HCT116 (cell line): ENCODE measurements at regions not wholly inside any gene's neighbourhood (a gene's known extent, or its start where the extent isn't known, plus 50 kb on each side); places are given as distances from the start of the nearest gene placed in this dataset.

Source experiments
- ATAC-seq: fragments of 200-7000 bp; cut with Tn5 transposase; 2 replicates; pipeline ENCODE4 v1.9.1; 2020; ENCODE audit warnings: mild to moderate bottlenecking, moderate library complexity
- BruUV-seq: library from RNA; stranded (reverse); fragments of 400-500 nt; replicated peaks from 2 replicates; lab custom pipeline; 2021; lab: Mats Ljungman, UMichigan
- CTCF ChIA-PET: fragments of 300-600 bp; sonication (Branson Sonifier 250); formaldehyde crosslinking; loops from one replicate; lab custom pipeline; 2021; ENCODE audit warnings: antibody characterized with exemption; lab: Charles Lee
- POLR2A ChIA-PET: fragments of 300-600, 350-600 bp; sonication (Branson Sonifier 250); formaldehyde crosslinking; loops from one replicate; lab custom pipeline; 2021; ENCODE audit warnings: antibody characterized with exemption; lab: Charles Lee
- RAD21 ChIA-PET, 2 experiments: fragments of 300-600 bp; sonication (Branson Sonifier 250); formaldehyde crosslinking; loops; one replicate each; lab custom pipeline; 2023; ENCODE audit warnings: low total read pairs in 2 of 2; ENCODE audit not compliant: uncharacterized antibody in 2 of 2, unreplicated experiment in 2 of 2, low non-redundant PET in 1 of 2; lab: Charles Lee
- DNase-seq: peaks from one replicate; pipeline ENCODE4 v3.0.0-alpha.2; 2010; ENCODE audit warnings: low read depth, low spot score
- H2AFZ ChIP-seq: fragments of 200-600 bp; shearing (Covaris generic), sonication (generic); 2 replicates; pipeline ENCODE4 v1.6.1; 2017; ENCODE audit warnings: low read depth, mixed run types, mixed read lengths, antibody characterized with exemption, low read length; ENCODE audit not compliant: poor library complexity, severe bottlenecking
- H3K27ac ChIP-seq: 2 replicates; pipeline ENCODE4 v1.5.1; 2012; ENCODE audit warnings: low read depth, low read length
- H3K27me3 ChIP-seq: fragments of 200-600 bp; sonication (generic); 2 replicates; pipeline ENCODE4 v1.6.1; 2016; ENCODE audit warnings: mixed run types, low read length, mixed read lengths; ENCODE audit not compliant: insufficient read depth
- H3K36me3 ChIP-seq, 2 experiments: fragments of 200-500 bp in 1 of 2; fragments of 200-600 bp in 1 of 2; sonication (Bioruptor generic) in 1 of 2; sonication (generic) in 1 of 2; 2 replicates each; pipeline versions ENCODE4 v1.5.1 to v1.6.1; 2014 to 2016; ENCODE audit warnings: low read length in 2 of 2, inconsistent platforms in 1 of 2, mixed read lengths in 1 of 2, mixed run types in 1 of 2; ENCODE audit not compliant: insufficient read depth in 2 of 2, control insufficient read depth in 1 of 2
- H3K4me1 ChIP-seq, 2 experiments: fragments of 200-600 bp in 1 of 2; sonication (generic) in 1 of 2; 2 replicates each; pipeline versions ENCODE4 v1.5.1 to v1.6.1; 2012 to 2017; ENCODE audit warnings: low read length in 2 of 2, inconsistent platforms in 1 of 2, mild to moderate bottlenecking in 1 of 2, mixed read lengths in 1 of 2, mixed run types in 1 of 2, moderate library complexity in 1 of 2; ENCODE audit not compliant: insufficient read depth in 2 of 2, control insufficient read depth in 1 of 2
- H3K4me2 ChIP-seq: fragments of 200-600 bp; sonication (generic); 2 replicates; pipeline ENCODE4 v1.6.1; 2017; ENCODE audit warnings: mixed run types, low read length, mixed read lengths
- H3K4me3 ChIP-seq, 2 experiments: fragments of 200-600 bp in 1 of 2; sonication (generic) in 1 of 2; replicated peaks in 1 of 2; 2 replicates each; pipeline ENCODE4 v1.5.1; 2011 to 2016; ENCODE audit warnings: low read length in 2 of 2, control low read depth in 1 of 2, low read depth in 1 of 2, mild to moderate bottlenecking in 1 of 2, mixed read lengths in 1 of 2, mixed run types in 1 of 2
- H3K79me2 ChIP-seq: fragments of 200-600 bp; sonication (generic); 2 replicates; pipeline ENCODE4 v1.6.1; 2017; ENCODE audit warnings: mild to moderate bottlenecking, mixed run types, low read length, moderate library complexity, mixed read lengths; ENCODE audit not compliant: insufficient read depth
- H3K9ac ChIP-seq: fragments of 200-600 bp; sonication (generic); 2 replicates; pipeline ENCODE4 v1.6.1; 2016; ENCODE audit warnings: low read length, mixed read lengths
- H3K9me2 ChIP-seq: fragments of 200-600 bp; sonication (generic), shearing (Covaris generic); 2 replicates; pipeline ENCODE4 v1.6.1; 2017; ENCODE audit warnings: mixed run types, mild to moderate bottlenecking, moderate library complexity; ENCODE audit not compliant: insufficient read depth
- H3K9me3 ChIP-seq, 2 experiments: fragments of 200-500 bp in 1 of 2; fragments of 200-600 bp in 1 of 2; sonication (Bioruptor generic) in 1 of 2; sonication (generic) in 1 of 2; 2 replicates each; pipeline ENCODE4 v1.6.1; 2014 to 2017; ENCODE audit warnings: low read length in 2 of 2, mixed read lengths in 2 of 2, inconsistent platforms in 1 of 2, low read depth in 1 of 2, mild to moderate bottlenecking in 1 of 2, mixed run types in 1 of 2, moderate library complexity in 1 of 2; ENCODE audit not compliant: control insufficient read depth in 1 of 2, insufficient read depth in 1 of 2
- H4K20me1 ChIP-seq: fragments of 200-600 bp; sonication (generic), shearing (Covaris generic); 2 replicates; pipeline ENCODE4 v1.6.1; 2017; ENCODE audit warnings: mixed run types, mild to moderate bottlenecking, moderate library complexity; ENCODE audit not compliant: insufficient read depth
- CBX3 ChIP-seq: IDR thresholded peaks from 2 replicates; pipeline ENCODE4 v1.6.1; 2012; ENCODE audit warnings: low read depth
- CEBPB ChIP-seq: IDR thresholded peaks from 2 replicates; pipeline ENCODE4 v1.6.1; 2012; ENCODE audit warnings: low read depth
- CTCF ChIP-seq, 3 experiments: fragments of 200-600 bp in 1 of 3; sonication (generic) in 1 of 3; IDR thresholded peaks in 2 of 3; conservative IDR thresholded peaks in 1 of 3; 2 replicates each; pipeline ENCODE4 v1.5.1; 2012 to 2017; ENCODE audit warnings: low read depth in 2 of 3, low read length in 2 of 3, antibody characterized with exemption in 1 of 3, borderline replicate concordance in 1 of 3, control low read depth in 1 of 3, mild to moderate bottlenecking in 1 of 3, mixed read lengths in 1 of 3, mixed run types in 1 of 3, moderate library complexity in 1 of 3; ENCODE audit not compliant: insufficient read depth in 1 of 3
- EGR1 ChIP-seq: IDR thresholded peaks from 2 replicates; pipeline ENCODE4 v1.6.1; 2012; ENCODE audit warnings: low read depth
- FOSL1 ChIP-seq: IDR thresholded peaks from 2 replicates; pipeline ENCODE4 v1.6.1; 2012; ENCODE audit warnings: low read depth
- POLR2A ChIP-seq: IDR thresholded peaks from 2 replicates; pipeline ENCODE4 v1.7.0; 2011; ENCODE audit warnings: borderline replicate concordance; ENCODE audit not compliant: insufficient read depth, insufficient read length; ENCODE audit errors: extremely low read depth
- POLR2AphosphoS5 ChIP-seq: IDR thresholded peaks from 2 replicates; pipeline ENCODE4 v1.6.1; 2011; ENCODE audit warnings: mild to moderate bottlenecking, low read depth, low read length, moderate library complexity
- SP1 ChIP-seq: IDR thresholded peaks from 2 replicates; pipeline ENCODE4 v1.6.1; 2012; ENCODE audit warnings: low read depth
- TCF7L2 ChIP-seq: IDR thresholded peaks from 2 replicates; pipeline ENCODE4 v1.7.0; 2011; ENCODE audit warnings: borderline replicate concordance, inconsistent platforms; ENCODE audit not compliant: insufficient read depth, insufficient read length; ENCODE audit errors: extremely low read depth
- ZBTB33 ChIP-seq: IDR thresholded peaks from 2 replicates; pipeline ENCODE4 v1.6.1; 2011; ENCODE audit warnings: mild to moderate bottlenecking, low read length, moderate library complexity; ENCODE audit not compliant: insufficient replicate concordance; ENCODE audit errors: extremely low read depth
- ZFX ChIP-seq: fragments of 450-650 bp; IDR thresholded peaks from 2 replicates; pipeline ENCODE4 v1.6.1; 2017
- ZNF274 ChIP-seq: fragments of 200-500 bp; sonication (Bioruptor generic); IDR thresholded peaks from 2 replicates; pipeline ENCODE4 v1.6.1; 2014; ENCODE audit warnings: mild to moderate bottlenecking, low read depth, low read length, inconsistent platforms
- intact Hi-C: fragments of 100-400 bp; cut with micrococcal nuclease; formaldehyde crosslinking; loops from 2 replicates; pipeline ENCODE4 v1.10.0; 2022
- TF ChIP-seq, protein P1 (sequence below): IDR thresholded peaks from 2 replicates; pipeline ENCODE4 v1.6.1; 2012; ENCODE audit warnings: low read depth

DNA sequence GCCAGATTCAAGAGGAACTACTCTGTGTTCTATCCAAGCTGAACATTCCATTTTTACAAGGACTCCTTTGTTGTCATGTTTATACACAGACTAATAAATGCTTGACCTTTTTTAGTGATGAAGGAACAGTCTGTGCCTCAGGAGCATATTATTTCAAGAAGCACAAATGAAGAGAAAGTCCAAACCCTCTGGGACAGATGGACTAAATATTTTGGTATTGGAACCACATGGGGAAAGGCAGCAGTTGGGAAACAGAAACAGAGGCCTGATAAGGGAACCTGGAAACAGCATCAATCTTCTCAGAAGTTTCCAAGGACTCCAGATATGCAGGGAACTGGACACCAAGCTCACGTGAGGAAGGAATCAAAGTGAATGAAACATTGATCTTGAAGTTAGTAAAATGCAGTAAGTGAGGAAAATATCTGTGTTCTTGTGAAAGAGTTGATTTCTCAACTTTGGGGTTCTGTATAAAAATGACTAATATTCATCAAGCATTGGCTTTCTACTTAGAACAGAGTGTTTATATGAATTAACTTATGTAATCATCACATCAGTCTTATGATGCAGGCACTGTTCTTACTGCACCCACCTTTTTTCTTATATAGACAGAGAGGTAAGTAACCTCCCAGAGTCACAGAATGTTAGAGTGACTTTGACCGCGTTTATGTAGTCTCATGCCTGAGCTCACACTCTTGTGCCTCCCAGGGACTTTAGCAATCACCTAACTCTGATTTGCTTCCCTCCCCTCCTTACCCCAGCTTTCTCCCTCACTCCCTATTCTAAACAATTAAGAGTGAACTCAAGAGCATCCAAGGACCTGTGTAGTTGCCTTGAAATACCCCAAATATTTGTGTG is 148.9 kb upstream of the JADE1 start:
- ChIA-PET CTCF (no interaction called here), POLR2A (no interaction called here), RAD21 (no interaction called here)
- H3K9me2 ChIP-seq = no peaks in the 10 kb centered on the region
- DNase-seq = no peak
- no peaks in the 10 kb centered on the region for H3K9me3 ChIP-seq
- H3K27me3 ChIP-seq = no peaks in the 10 kb centered on the region
- no peak overlapping the region for H3K27ac ChIP-seq
- BruUV-seq = no TSS peak
- H2AFZ ChIP-seq = no peak overlapping the region
- TF ChIP-seq EGR1 (no peak), ZFX (no peak), CTCF (IDR thresholded peaks at IDR 0.05 in 2 of 3, conservative IDR thresholded peaks at IDR 0.05 in 1 of 3; ENCODE audit: borderline replicate concordance in 1 of 3, insufficient read depth in 1 of 3, low read depth in 2 of 3, low read length in 2 of 3) (no peak), ZBTB33 (no peak), FOSL1 (no peak), CBX3 (no peak), SP1 (no peak), POLR2AphosphoS5 (no peak), CEBPB (no peak), POLR2A (no peak), ZNF274 (no peak), TCF7L2 (no peak)
- TF ChIP-seq, protein P1, sequence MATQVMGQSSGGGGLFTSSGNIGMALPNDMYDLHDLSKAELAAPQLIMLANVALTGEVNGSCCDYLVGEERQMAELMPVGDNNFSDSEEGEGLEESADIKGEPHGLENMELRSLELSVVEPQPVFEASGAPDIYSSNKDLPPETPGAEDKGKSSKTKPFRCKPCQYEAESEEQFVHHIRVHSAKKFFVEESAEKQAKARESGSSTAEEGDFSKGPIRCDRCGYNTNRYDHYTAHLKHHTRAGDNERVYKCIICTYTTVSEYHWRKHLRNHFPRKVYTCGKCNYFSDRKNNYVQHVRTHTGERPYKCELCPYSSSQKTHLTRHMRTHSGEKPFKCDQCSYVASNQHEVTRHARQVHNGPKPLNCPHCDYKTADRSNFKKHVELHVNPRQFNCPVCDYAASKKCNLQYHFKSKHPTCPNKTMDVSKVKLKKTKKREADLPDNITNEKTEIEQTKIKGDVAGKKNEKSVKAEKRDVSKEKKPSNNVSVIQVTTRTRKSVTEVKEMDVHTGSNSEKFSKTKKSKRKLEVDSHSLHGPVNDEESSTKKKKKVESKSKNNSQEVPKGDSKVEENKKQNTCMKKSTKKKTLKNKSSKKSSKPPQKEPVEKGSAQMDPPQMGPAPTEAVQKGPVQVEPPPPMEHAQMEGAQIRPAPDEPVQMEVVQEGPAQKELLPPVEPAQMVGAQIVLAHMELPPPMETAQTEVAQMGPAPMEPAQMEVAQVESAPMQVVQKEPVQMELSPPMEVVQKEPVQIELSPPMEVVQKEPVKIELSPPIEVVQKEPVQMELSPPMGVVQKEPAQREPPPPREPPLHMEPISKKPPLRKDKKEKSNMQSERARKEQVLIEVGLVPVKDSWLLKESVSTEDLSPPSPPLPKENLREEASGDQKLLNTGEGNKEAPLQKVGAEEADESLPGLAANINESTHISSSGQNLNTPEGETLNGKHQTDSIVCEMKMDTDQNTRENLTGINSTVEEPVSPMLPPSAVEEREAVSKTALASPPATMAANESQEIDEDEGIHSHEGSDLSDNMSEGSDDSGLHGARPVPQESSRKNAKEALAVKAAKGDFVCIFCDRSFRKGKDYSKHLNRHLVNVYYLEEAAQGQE = no peak
- H3K36me3 ChIP-seq = no peaks in the 10 kb centered on the region
- no peak overlapping the region for H3K4me2 ChIP-seq
- H3K4me1 ChIP-seq = no peaks in the 10 kb centered on the region
- intact Hi-C loops = no loop called here
- H3K4me3 ChIP-seq = no peak overlapping the region
- H3K9ac ChIP-seq = no peak overlapping the region
- no peaks in the 10 kb centered on the region for H4K20me1 ChIP-seq
- ATAC-seq = no peak
- no peaks in the 10 kb centered on the region for H3K79me2 ChIP-seq
